Endothelial cell of umbilical vein (primary cell): ENCODE measurements at regions not wholly inside any gene's neighbourhood (a gene's known extent, or its start where the extent isn't known, plus 50 kb on each side); places are given as distances from the start of the nearest gene placed in this dataset.

Experiments used
- BruUV-seq: library from RNA; stranded (reverse); fragments of 400-500 nt; replicated peaks from 2 replicates; lab custom pipeline; 2021; lab: Mats Ljungman, UMichigan
- CTCF ChIA-PET: fragments of 300-600, 350-600 bp; sonication (Branson Sonifier 250); formaldehyde crosslinking; loops from one replicate; lab custom pipeline; 2021; ENCODE audit warnings: antibody characterized with exemption, inconsistent platforms; lab: Charles Lee
- POLR2A ChIA-PET: fragments of 300-600, 350-600 bp; sonication (Branson Sonifier 250); formaldehyde crosslinking; loops from one replicate; lab custom pipeline; 2021; ENCODE audit warnings: antibody characterized with exemption, inconsistent platforms; lab: Charles Lee
- DNase-seq: peaks from one replicate; pipeline ENCODE4 v3.0.0-alpha.2; 2011; ENCODE audit warnings: low read depth, low spot score
- FAIRE-seq: peaks from 2 replicates; lab custom pipeline; 2011; peaks lifted over from hg19 to GRCh38; lab: Jason Lieb, UNC
- H2AFZ ChIP-seq: 2 replicates; pipeline ENCODE4 v1.6.0; 2012; ENCODE audit warnings: low read depth, low read length, control low read depth, inconsistent platforms
- H3K27ac ChIP-seq: 2 replicates; pipeline ENCODE4 v1.5.1; 2011; ENCODE audit warnings: low read depth, mild to moderate bottlenecking, control low read depth, low read length, moderate library complexity; ENCODE audit not compliant: insufficient read depth
- H3K27me3 ChIP-seq, 2 experiments: 2 replicates each; pipeline versions ENCODE4 v1.6.0 to v1.6.1; 2011; ENCODE audit warnings: low read length in 2 of 2, mixed read lengths in 1 of 2; ENCODE audit not compliant: control insufficient read depth in 2 of 2, insufficient read depth in 2 of 2
- H3K36me3 ChIP-seq, 2 experiments: 2 replicates in 1 of 2; 3 replicates in 1 of 2; pipeline ENCODE4 v1.5.1; 2011; ENCODE audit warnings: low read length in 2 of 2, mild to moderate bottlenecking in 1 of 2, moderate library complexity in 1 of 2; ENCODE audit not compliant: control insufficient read depth in 2 of 2, insufficient read depth in 2 of 2; ENCODE audit errors: extremely low read depth in 1 of 2
- H3K4me1 ChIP-seq: 3 replicates; pipeline ENCODE4 v1.5.1; 2011; ENCODE audit warnings: mild to moderate bottlenecking, low read length; ENCODE audit not compliant: control insufficient read depth, insufficient read depth; ENCODE audit errors: extremely low read depth
- H3K4me2 ChIP-seq: 2 replicates; pipeline ENCODE4 v1.6.1; 2011; ENCODE audit warnings: low read length, control low read depth, mixed read lengths; ENCODE audit not compliant: insufficient read depth
- H3K4me3 ChIP-seq, 3 experiments: fragments of 200-600 bp in 1 of 3; sonication (generic), shearing (Covaris generic) in 1 of 3; replicated peaks in 1 of 3; 2 replicates each; pipeline ENCODE4 v1.5.1; 2011 to 2016; ENCODE audit warnings: control low read depth in 3 of 3, low read length in 3 of 3, mild to moderate bottlenecking in 2 of 3, inconsistent platforms in 1 of 3, low read depth in 1 of 3, moderate library complexity in 1 of 3; ENCODE audit not compliant: insufficient read depth in 1 of 3
- H3K79me2 ChIP-seq: 2 replicates; pipeline ENCODE4 v1.6.0; 2012; ENCODE audit warnings: low read length, inconsistent platforms; ENCODE audit not compliant: control insufficient read depth, insufficient read depth
- H3K9ac ChIP-seq: replicated peaks from 2 replicates; pipeline ENCODE3; 2011; ENCODE audit warnings: low read length, control low read depth; ENCODE audit not compliant: insufficient read depth; ENCODE audit errors: extremely low read depth
- H3K9me1 ChIP-seq: replicated peaks from 3 replicates; pipeline ENCODE4 v1.6.0; 2011; ENCODE audit warnings: mild to moderate bottlenecking, low read length; ENCODE audit not compliant: control insufficient read depth, insufficient read depth; ENCODE audit errors: extremely low read depth
- H3K9me3 ChIP-seq: replicated peaks from 2 replicates; pipeline ENCODE4 v1.5.1; 2012; ENCODE audit warnings: low read length, inconsistent platforms; ENCODE audit not compliant: control insufficient read depth, insufficient read depth
- H4K20me1 ChIP-seq: replicated peaks from 2 replicates; pipeline ENCODE3; 2011; ENCODE audit warnings: mild to moderate bottlenecking, low read length; ENCODE audit not compliant: control insufficient read depth, insufficient read depth; ENCODE audit errors: extremely low read depth
- EZH2 ChIP-seq: IDR thresholded peaks from 2 replicates; pipeline ENCODE4 v1.6.1; 2012; ENCODE audit warnings: borderline replicate concordance, low read depth, mild to moderate bottlenecking, moderate library complexity, low read length, inconsistent platforms; ENCODE audit not compliant: severe bottlenecking
- FOS ChIP-seq: IDR thresholded peaks from 2 replicates; pipeline ENCODE4 v1.6.1; 2011; ENCODE audit warnings: mild to moderate bottlenecking, low read length, moderate library complexity, borderline replicate concordance; ENCODE audit not compliant: insufficient read depth
- GATA2 ChIP-seq: IDR thresholded peaks from 2 replicates; pipeline ENCODE4 v1.7.0; 2011; ENCODE audit warnings: low read depth, mild to moderate bottlenecking, moderate library complexity, mixed read lengths, low read length; ENCODE audit not compliant: insufficient read length, insufficient read depth
- JUN ChIP-seq: IDR thresholded peaks from 2 replicates; pipeline ENCODE4 v1.6.1; 2011; ENCODE audit warnings: borderline replicate concordance, low read depth; ENCODE audit not compliant: insufficient read length, insufficient read depth
- MYC ChIP-seq: IDR thresholded peaks from one replicate; pipeline ENCODE4 v1.6.1; 2011; ENCODE audit warnings: mild to moderate bottlenecking, low read depth, low read length
- POLR2A ChIP-seq: IDR thresholded peaks from 2 replicates; pipeline ENCODE4 v1.6.1; 2012; ENCODE audit warnings: low read depth, mild to moderate bottlenecking, control low read depth, low read length
- POLR2AphosphoS5 ChIP-seq: IDR thresholded peaks from 2 replicates; pipeline ENCODE4 v1.6.1; 2012; ENCODE audit warnings: low read depth, mild to moderate bottlenecking, control low read depth, low read length, moderate library complexity; ENCODE audit not compliant: insufficient read depth
- dilution Hi-C: fragments of 300-500 bp; cut with MboI; formaldehyde crosslinking; loops from one replicate; pipeline ENCODE4 v1.15.0; 2019; ENCODE audit warnings: low sequenced_read_pairs; ENCODE audit not compliant: extremely low pct_ligation_motif_present
- intact Hi-C: fragments of 100-400 bp; cut with micrococcal nuclease; formaldehyde crosslinking; loops from one replicate; pipeline ENCODE4 v1.10.0; 2022
- TF ChIP-seq, protein P1 (sequence below), 2 donors: IDR thresholded peaks; 1 replicate in 1 of 2; 2 replicates in 1 of 2; pipeline ENCODE4 v1.5.1; 2011; ENCODE audit warnings: low read length in 2 of 2, mild to moderate bottlenecking in 2 of 2, moderate library complexity in 2 of 2, control low read depth in 1 of 2, inconsistent platforms in 1 of 2, low read depth in 1 of 2; ENCODE audit not compliant: insufficient read depth in 1 of 2; ENCODE audit errors: extremely low read depth in 1 of 2
- TF ChIP-seq, protein P2 (sequence below): IDR thresholded peaks from 2 replicates; pipeline ENCODE4 v1.6.1; 2011; ENCODE audit not compliant: insufficient read depth, insufficient read length

DNA sequence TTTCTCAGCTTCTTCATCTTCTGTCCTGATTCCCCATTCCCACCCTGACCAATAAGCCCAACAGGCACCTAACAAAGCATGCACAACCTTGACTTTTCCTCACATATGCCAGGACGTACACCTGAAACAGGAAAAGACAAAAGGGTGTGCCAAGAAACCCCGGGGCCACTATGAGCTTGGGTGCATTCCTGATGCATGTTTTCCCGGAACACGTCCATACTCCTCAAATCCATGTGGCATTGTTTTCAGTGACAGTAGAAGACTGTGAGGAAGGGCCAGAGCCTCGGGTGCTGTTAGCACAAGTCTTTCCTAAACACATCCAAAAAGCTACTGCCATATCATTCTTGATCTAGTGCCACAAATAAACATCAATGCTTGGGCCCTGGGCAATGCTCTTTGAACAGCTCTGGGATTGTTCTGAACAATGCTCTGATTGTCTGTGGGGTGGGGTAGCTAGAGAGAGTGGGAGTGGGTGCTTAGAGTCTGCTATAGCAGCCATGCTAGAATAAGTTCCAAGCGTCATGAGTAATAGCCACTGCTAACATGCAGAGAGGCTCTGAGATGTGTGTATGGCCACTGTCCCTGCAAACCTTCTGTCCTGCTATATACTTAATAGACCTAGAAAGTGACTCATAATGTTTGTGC is 181.7 kb upstream of the CRIM1 start:
- no peaks in the 10 kb centered on the region for H3K27me3 ChIP-seq
- H3K9me1 ChIP-seq, result no peaks in the 10 kb centered on the region
- H3K36me3 ChIP-seq, result no peaks in the 10 kb centered on the region
- peaks cover 4% of the 10 kb centered on the region for H3K4me1 ChIP-seq
- no TSS peak for BruUV-seq
- H3K4me3 ChIP-seq, result no peak overlapping the region
- H3K4me2 ChIP-seq, result no peak overlapping the region
- H4K20me1 ChIP-seq, result no peaks in the 10 kb centered on the region
- no peak overlapping the region for H3K9ac ChIP-seq
- no peaks in the 10 kb centered on the region for H3K79me2 ChIP-seq
- no peak for DNase-seq
- intact Hi-C loops, result no loop called here
- TF ChIP-seq, protein P1, sequence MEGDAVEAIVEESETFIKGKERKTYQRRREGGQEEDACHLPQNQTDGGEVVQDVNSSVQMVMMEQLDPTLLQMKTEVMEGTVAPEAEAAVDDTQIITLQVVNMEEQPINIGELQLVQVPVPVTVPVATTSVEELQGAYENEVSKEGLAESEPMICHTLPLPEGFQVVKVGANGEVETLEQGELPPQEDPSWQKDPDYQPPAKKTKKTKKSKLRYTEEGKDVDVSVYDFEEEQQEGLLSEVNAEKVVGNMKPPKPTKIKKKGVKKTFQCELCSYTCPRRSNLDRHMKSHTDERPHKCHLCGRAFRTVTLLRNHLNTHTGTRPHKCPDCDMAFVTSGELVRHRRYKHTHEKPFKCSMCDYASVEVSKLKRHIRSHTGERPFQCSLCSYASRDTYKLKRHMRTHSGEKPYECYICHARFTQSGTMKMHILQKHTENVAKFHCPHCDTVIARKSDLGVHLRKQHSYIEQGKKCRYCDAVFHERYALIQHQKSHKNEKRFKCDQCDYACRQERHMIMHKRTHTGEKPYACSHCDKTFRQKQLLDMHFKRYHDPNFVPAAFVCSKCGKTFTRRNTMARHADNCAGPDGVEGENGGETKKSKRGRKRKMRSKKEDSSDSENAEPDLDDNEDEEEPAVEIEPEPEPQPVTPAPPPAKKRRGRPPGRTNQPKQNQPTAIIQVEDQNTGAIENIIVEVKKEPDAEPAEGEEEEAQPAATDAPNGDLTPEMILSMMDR (IDR thresholded peaks at IDR 0.05; ENCODE audit: extremely low read depth in 1 of 2, insufficient read depth in 1 of 2, low read depth in 1 of 2, low read length in 2 of 2), result no peak
- no peak for TF ChIP-seq GATA2
- TF ChIP-seq FOS, result no peak
- TF ChIP-seq POLR2A, result no peak
- TF ChIP-seq EZH2, result no peak
- TF ChIP-seq, protein P2, sequence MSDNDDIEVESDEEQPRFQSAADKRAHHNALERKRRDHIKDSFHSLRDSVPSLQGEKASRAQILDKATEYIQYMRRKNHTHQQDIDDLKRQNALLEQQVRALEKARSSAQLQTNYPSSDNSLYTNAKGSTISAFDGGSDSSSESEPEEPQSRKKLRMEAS, result no peak
- no peak for TF ChIP-seq JUN
- no peak for TF ChIP-seq MYC
- TF ChIP-seq POLR2AphosphoS5, result no peak
- H3K9me3 ChIP-seq, result no peaks in the 10 kb centered on the region
- H3K27ac ChIP-seq, result no peak overlapping the region
- dilution Hi-C loops, result no loop called here
- FAIRE-seq, result no peak
- no peak overlapping the region for H2AFZ ChIP-seq
- ChIA-PET POLR2A (no interaction called here), CTCF (no interaction called here)
